Trophoblast cell (in vitro differentiated cells and primary cell): ENCODE measurements at regions not wholly inside any gene's neighbourhood (a gene's known extent, or its start where the extent isn't known, plus 50 kb on each side); places are given as distances from the start of the nearest gene placed in this dataset.

Source experiments
- DNase-seq, 2 donors: peaks; one replicate each; pipeline ENCODE4 v3.0.0-alpha.2; 2016
- H2AFZ ChIP-seq: 2 replicates; pipeline ENCODE4 v1.6.1; 2013; ENCODE audit warnings: low read length, moderate library complexity, mild to moderate bottlenecking; ENCODE audit not compliant: insufficient read depth, poor library complexity
- H2AK5ac ChIP-seq: 2 replicates; pipeline ENCODE4 v1.6.1; 2013; ENCODE audit warnings: mild to moderate bottlenecking, low read length
- H2BK120ac ChIP-seq: 2 replicates; pipeline ENCODE4 v1.6.1; 2013; ENCODE audit warnings: low read length, mild to moderate bottlenecking, moderate library complexity; ENCODE audit not compliant: insufficient read depth, poor library complexity
- H2BK12ac ChIP-seq: 2 replicates; pipeline ENCODE4 v1.6.1; 2013; ENCODE audit warnings: mild to moderate bottlenecking, low read length, moderate library complexity
- H2BK5ac ChIP-seq: 2 replicates; pipeline ENCODE4 v1.6.1; 2013; ENCODE audit warnings: low read length, low read depth, moderate library complexity, mild to moderate bottlenecking; ENCODE audit not compliant: poor library complexity
- H3K14ac ChIP-seq: 2 replicates; pipeline ENCODE4 v1.6.1; 2013; ENCODE audit warnings: mild to moderate bottlenecking, low read length
- H3K18ac ChIP-seq: 2 replicates; pipeline ENCODE4 v1.6.1; 2013; ENCODE audit warnings: mild to moderate bottlenecking, low read length
- H3K23ac ChIP-seq: 2 replicates; pipeline ENCODE4 v1.6.1; 2013; ENCODE audit warnings: low read length
- H3K27ac ChIP-seq: 2 replicates; pipeline ENCODE4 v1.5.1; 2013; ENCODE audit warnings: low read depth, mild to moderate bottlenecking, inconsistent platforms, low read length, moderate library complexity
- H3K27me3 ChIP-seq: 2 replicates; pipeline ENCODE4 v1.6.1; 2013; ENCODE audit warnings: inconsistent platforms, mild to moderate bottlenecking, low read length, moderate library complexity; ENCODE audit not compliant: insufficient read depth
- H3K36me3 ChIP-seq, 2 experiments: 1 replicate in 1 of 2; 2 replicates in 1 of 2; pipeline ENCODE4 v1.6.1; 2013; ENCODE audit warnings: low read length in 2 of 2, mild to moderate bottlenecking in 2 of 2, moderate library complexity in 1 of 2; ENCODE audit not compliant: insufficient read depth in 2 of 2, control insufficient read depth in 1 of 2
- H3K4ac ChIP-seq: 2 replicates; pipeline ENCODE4 v1.6.1; 2013; ENCODE audit warnings: low read depth, mild to moderate bottlenecking, low read length, moderate library complexity
- H3K4me1 ChIP-seq, 2 experiments: 1 replicate in 1 of 2; 2 replicates in 1 of 2; pipeline ENCODE4 v1.6.1; 2013; ENCODE audit warnings: low read length in 2 of 2, mild to moderate bottlenecking in 2 of 2, moderate library complexity in 1 of 2; ENCODE audit not compliant: insufficient read depth in 2 of 2, control insufficient read depth in 1 of 2
- H3K4me2 ChIP-seq: 2 replicates; pipeline ENCODE4 v1.6.1; 2013; ENCODE audit warnings: inconsistent platforms, mild to moderate bottlenecking, low read length, moderate library complexity
- H3K4me3 ChIP-seq: 2 replicates; pipeline ENCODE4 v1.5.1; 2013; ENCODE audit warnings: mild to moderate bottlenecking, low read depth, low read length, inconsistent platforms
- H3K79me1 ChIP-seq: one replicate; pipeline ENCODE4 v1.6.1; 2013; ENCODE audit warnings: low read length
- H3K79me2 ChIP-seq: 2 replicates; pipeline ENCODE4 v1.6.1; 2013; ENCODE audit warnings: low read length, mild to moderate bottlenecking; ENCODE audit not compliant: control insufficient read depth, insufficient read depth, poor library complexity
- H3K9ac ChIP-seq: 2 replicates; pipeline ENCODE4 v1.6.1; 2013; ENCODE audit warnings: mild to moderate bottlenecking, low read length
- H3K9me3 ChIP-seq: 2 replicates; pipeline ENCODE4 v1.6.1; 2013; ENCODE audit warnings: low read depth, mild to moderate bottlenecking, control low read depth, inconsistent platforms, low read length; ENCODE audit not compliant: insufficient read depth
- H4K12ac ChIP-seq: 2 replicates; pipeline ENCODE4 v1.6.1; 2013; ENCODE audit warnings: low read depth, mild to moderate bottlenecking, low read length, moderate library complexity
- H4K8ac ChIP-seq: 2 replicates; pipeline ENCODE4 v1.6.1; 2013; ENCODE audit warnings: low read depth, mild to moderate bottlenecking, low read length, moderate library complexity
- H4K91ac ChIP-seq: one replicate; pipeline ENCODE4 v1.6.1; 2013; ENCODE audit warnings: low read depth, mild to moderate bottlenecking, low read length, moderate library complexity
- WGBS: extraction: QIAGEN DNeasy Blood & Tissue Kit; methylation state at CpG from one replicate; pipeline ENCODE4 v1.1.7; 2013; ENCODE audit warnings: missing lambda C conversion rate; ENCODE audit not compliant: insufficient read length, insufficient coverage; ENCODE audit errors: extremely low coverage; 5-methylcytosine and 5-hydroxymethylcytosine counted together

DNA sequence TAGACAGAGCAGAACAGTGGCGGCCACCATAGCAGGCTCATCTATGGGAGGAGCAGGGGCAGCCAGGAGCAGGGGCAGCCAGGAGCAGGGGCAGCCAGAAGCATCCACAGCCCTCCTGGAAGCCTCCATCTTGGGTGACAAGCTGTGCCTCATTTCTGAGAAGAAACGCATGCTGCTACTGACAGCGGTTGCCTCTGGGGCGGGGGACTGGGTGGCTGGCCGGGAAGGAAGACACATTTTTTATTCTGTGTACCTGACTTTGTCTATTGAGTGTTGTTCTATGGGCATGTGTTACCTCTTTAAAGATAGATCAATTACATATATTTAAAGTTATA is 71.5 kb upstream of the KLF13 start:
- Histone ChIP-seq H2BK5ac (no peak overlapping the region), H3K4me1 (no peaks in the 10 kb centered on the region), H2AFZ (no peak overlapping the region), H2AK5ac (no peak overlapping the region), H2BK120ac (no peak overlapping the region), H3K9ac (no peak overlapping the region), H2BK12ac (no peak overlapping the region), H3K4ac (no peak overlapping the region), H3K79me2 (no peaks in the 10 kb centered on the region), H3K14ac (no peak overlapping the region), H3K27me3 (no peaks in the 10 kb centered on the region), H3K79me1 (no peaks in the 10 kb centered on the region), H3K18ac (no peak overlapping the region), H3K9me3 (no peaks in the 10 kb centered on the region), H3K36me3 (no peaks in the 10 kb centered on the region), H4K12ac (no peak overlapping the region), H3K27ac (no peak overlapping the region), H4K91ac (no peak overlapping the region), H4K8ac (no peak overlapping the region), H3K4me3 (no peak overlapping the region), H3K23ac (no peak overlapping the region), H3K4me2 (no peak overlapping the region)
- WGBS: no CpG with 5 or more reads among the region's 5 CpGs
- no peak for DNase-seq

DNA sequence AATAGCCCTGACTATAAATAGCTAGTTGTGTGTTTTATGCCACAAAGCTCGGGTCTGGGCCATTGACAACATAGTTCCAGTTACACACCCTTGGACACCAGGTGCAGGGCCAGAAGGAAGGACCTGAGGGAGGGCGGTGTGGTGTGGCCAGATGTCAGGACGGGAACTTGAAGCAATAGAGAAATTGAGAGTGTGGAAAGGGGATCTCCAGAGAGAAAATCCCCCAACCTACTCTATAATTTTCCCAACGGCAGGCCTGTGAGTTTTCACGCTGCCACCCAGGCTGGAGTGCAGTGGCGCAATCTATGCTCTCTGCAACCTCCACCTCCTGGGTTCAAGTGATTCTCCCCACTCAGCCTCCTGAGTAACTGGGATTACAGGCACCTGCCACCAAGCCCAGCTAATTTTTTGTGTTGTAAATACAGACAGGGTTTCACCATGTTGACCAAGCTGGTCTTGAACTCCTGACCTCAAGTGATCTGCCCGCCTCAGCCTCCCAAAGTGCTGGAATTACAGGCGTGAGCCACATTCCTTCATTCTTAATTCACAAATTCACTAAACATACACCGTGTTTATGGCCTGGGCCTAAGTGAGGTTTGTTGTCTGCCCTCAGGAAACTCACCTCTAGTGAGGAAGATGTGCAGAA is 70.8 kb upstream of the KLF13 start:
- no peak overlapping the region for H2BK120ac ChIP-seq
- no peaks in the 10 kb centered on the region for H3K79me1 ChIP-seq
- no peak overlapping the region for H3K14ac ChIP-seq
- H2AFZ ChIP-seq: no peak overlapping the region
- H3K4ac ChIP-seq: no peak overlapping the region
- H2BK5ac ChIP-seq: no peak overlapping the region
- no peak overlapping the region for H3K9ac ChIP-seq
- no peak overlapping the region for H3K23ac ChIP-seq
- H2AK5ac ChIP-seq: no peak overlapping the region
- no peak for DNase-seq
- H3K27ac ChIP-seq: no peak overlapping the region
- H3K4me1 ChIP-seq: no peaks in the 10 kb centered on the region
- H3K9me3 ChIP-seq: no peaks in the 10 kb centered on the region
- no CpG with 5 or more reads among the region's 9 CpGs for WGBS
- H4K8ac ChIP-seq: no peak overlapping the region
- no peaks in the 10 kb centered on the region for H3K36me3 ChIP-seq
- H2BK12ac ChIP-seq: no peak overlapping the region
- no peak overlapping the region for H4K91ac ChIP-seq
- no peak overlapping the region for H3K4me3 ChIP-seq
- no peak overlapping the region for H3K18ac ChIP-seq
- no peaks in the 10 kb centered on the region for H3K79me2 ChIP-seq
- no peak overlapping the region for H4K12ac ChIP-seq
- H3K27me3 ChIP-seq: no peaks in the 10 kb centered on the region
- no peak overlapping the region for H3K4me2 ChIP-seq

DNA sequence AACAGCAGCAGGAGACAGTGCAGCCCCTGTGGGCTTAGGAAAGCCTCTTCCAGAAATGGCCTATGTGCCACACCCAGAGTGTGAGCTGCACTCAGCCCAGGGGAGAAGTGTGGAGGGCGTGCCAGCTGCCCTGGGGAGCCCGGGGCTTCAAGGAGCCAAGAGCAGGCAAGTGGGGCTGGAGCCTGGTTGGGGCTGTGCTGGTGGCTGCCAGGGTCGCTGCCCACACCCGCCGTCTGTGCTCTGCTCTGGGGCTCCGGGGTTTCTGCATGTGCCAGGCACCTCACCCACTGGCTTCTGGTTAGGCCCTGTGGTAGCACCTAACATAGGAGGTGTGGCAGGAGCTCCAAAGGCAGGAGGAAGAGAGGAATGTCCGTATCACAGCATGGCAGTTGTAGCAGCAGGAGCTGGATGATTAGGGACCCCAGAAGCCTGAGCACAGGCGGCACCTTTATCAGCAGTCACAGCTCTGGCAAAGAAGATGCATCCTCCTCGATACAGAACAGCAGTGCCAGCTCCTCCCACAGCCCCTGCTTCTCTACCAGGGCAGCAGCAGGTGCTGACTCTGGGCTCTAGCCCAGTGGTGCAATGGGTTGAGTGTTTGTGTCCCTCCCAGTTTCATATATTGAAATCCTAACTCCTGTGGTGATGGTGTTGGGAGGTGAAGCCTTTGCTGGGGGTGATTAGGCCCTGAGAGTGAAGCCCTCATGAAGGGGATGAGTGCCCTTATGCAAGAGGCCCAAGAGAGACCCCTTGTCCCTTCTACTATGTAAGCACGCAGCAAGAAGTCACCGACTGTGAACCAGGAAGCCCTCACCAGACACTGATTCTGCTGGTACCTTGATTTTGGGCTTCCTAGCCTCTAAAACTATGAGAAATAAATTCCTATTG is 70.0 kb upstream of the KLF13 start:
- no peak overlapping the region for H3K14ac ChIP-seq

DNA sequence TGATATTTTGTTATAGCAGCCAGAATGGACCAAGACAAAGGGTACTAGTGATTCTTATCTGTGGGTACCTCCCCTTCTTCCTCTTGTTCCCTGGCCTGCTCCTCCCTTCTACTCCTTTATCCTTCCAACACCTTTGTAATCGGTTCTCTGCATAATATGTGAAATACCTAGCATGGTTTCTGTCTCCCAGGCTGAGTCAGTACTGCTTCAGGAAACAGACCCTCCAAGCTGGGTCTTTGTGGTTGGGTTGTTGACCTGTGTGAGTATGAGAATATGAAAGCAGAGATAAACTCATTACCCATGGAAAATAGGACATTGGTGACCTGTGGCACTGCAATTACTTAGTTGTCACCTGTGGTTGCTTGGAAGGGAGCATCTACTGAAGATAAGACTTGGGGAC is 69.3 kb upstream of the KLF13 start:
- H3K4me1 ChIP-seq: no peaks in the 10 kb centered on the region
- peak in 1 of 2 donors; percentile 27 for DNase-seq
- H2BK5ac ChIP-seq: no peak overlapping the region
- no peak overlapping the region for H2AK5ac ChIP-seq
- no peak overlapping the region for H3K14ac ChIP-seq
- H4K12ac ChIP-seq: no peak overlapping the region
- no peaks in the 10 kb centered on the region for H3K9me3 ChIP-seq
- no peak overlapping the region for H2AFZ ChIP-seq
- no peaks in the 10 kb centered on the region for H3K79me1 ChIP-seq
- no peak overlapping the region for H3K4ac ChIP-seq
- no peak overlapping the region for H3K9ac ChIP-seq
- WGBS: no CpG with 5 or more reads among the region's 1 CpG
- no peak overlapping the region for H3K4me2 ChIP-seq
- H2BK12ac ChIP-seq: no peak overlapping the region
- no peaks in the 10 kb centered on the region for H3K79me2 ChIP-seq
- H3K4me3 ChIP-seq: no peak overlapping the region
- H3K27me3 ChIP-seq: no peaks in the 10 kb centered on the region
- no peak overlapping the region for H4K8ac ChIP-seq
- no peak overlapping the region for H2BK120ac ChIP-seq
- H3K27ac ChIP-seq: no peak overlapping the region
- no peaks in the 10 kb centered on the region for H3K36me3 ChIP-seq
- no peak overlapping the region for H4K91ac ChIP-seq
- H3K18ac ChIP-seq: no peak overlapping the region
- H3K23ac ChIP-seq: no peak overlapping the region

More for the DNA sequence above, 70.0 kb upstream of the KLF13 start:
- no peak overlapping the region for H2AK5ac ChIP-seq
- no peak overlapping the region for H4K8ac ChIP-seq
- H2BK120ac ChIP-seq: no peak overlapping the region
- H3K4ac ChIP-seq: no peak overlapping the region
- no peak overlapping the region for H3K4me3 ChIP-seq
- no peak overlapping the region for H4K12ac ChIP-seq
- no peaks in the 10 kb centered on the region for H3K79me2 ChIP-seq
- H3K36me3 ChIP-seq: no peaks in the 10 kb centered on the region
- no peak overlapping the region for H3K23ac ChIP-seq
- H3K18ac ChIP-seq: no peak overlapping the region
- no peak overlapping the region for H2AFZ ChIP-seq
- no peak overlapping the region for H2BK12ac ChIP-seq
- no peak overlapping the region for H3K27ac ChIP-seq
- H3K4me2 ChIP-seq: no peak overlapping the region
- H3K79me1 ChIP-seq: no peaks in the 10 kb centered on the region
- DNase-seq: peak in 1 of 2 donors; percentile 41
- H4K91ac ChIP-seq: no peak overlapping the region
- H3K9me3 ChIP-seq: no peaks in the 10 kb centered on the region
- no peak overlapping the region for H2BK5ac ChIP-seq
- H3K27me3 ChIP-seq: no peaks in the 10 kb centered on the region
- WGBS: no CpG with 5 or more reads among the region's 11 CpGs
- H3K4me1 ChIP-seq: no peaks in the 10 kb centered on the region
- H3K9ac ChIP-seq: no peak overlapping the region
